Stimulated activated effector memory CD8-positive, alpha-beta T cell treated with anti-CD3 and anti-CD28 coated beads, Interleukin-12 subunit alpha, Interleukin-12 subunit beta, amount 100 ng/mL, for 72 hours (primary cell): ENCODE measurements at regions not wholly inside any gene's neighbourhood (a gene's known extent, or its start where the extent isn't known, plus 50 kb on each side); places are given as distances from the start of the nearest gene placed in this dataset.
A peak's percentile ranks its signal among the peaks of the same experiment; 100 is the strongest.
"Not testable (repeated sequence)": the region's sequence is repeated elsewhere in the genome, so short reads cannot be mapped to it uniquely, and the experiment has no call there.

Experiments
- ATAC-seq: fragments of 150-1000 bp; cut with Tn5 transposase; 2 replicates; pipeline ENCODE4 v1.10.0; 2021
- DNase-seq, 2 donors: peaks; one replicate each; pipeline ENCODE4 v3.0.0; 2021 to 2022; ENCODE audit warnings: low spot score in 2 of 2
- H3K27ac Mint-ChIP-seq: one replicate; pipeline ENCODE4 v1.8.0; 2022; ENCODE audit warnings: mild to moderate bottlenecking, mixed read lengths
- H3K36me3 Mint-ChIP-seq: one replicate; pipeline ENCODE4 v1.8.0; 2022; ENCODE audit warnings: mild to moderate bottlenecking, mixed read lengths
- H3K4me1 Mint-ChIP-seq: one replicate; pipeline ENCODE4 v1.8.0; 2022; ENCODE audit warnings: mixed read lengths
- H3K4me3 Mint-ChIP-seq: one replicate; pipeline ENCODE4 v1.8.0; 2022; ENCODE audit warnings: mild to moderate bottlenecking, mixed read lengths
- H3K9me3 Mint-ChIP-seq: one replicate; pipeline ENCODE4 v1.8.0; 2022; ENCODE audit warnings: mixed read lengths

- ATAC-seq = no peak
- peaks cover 35% of the 10 kb centered on the region for H3K36me3 Mint-ChIP-seq
- peaks cover 46% of the 10 kb centered on the region for H3K4me1 Mint-ChIP-seq
- H3K27ac Mint-ChIP-seq = peak overlapping the region; percentile 12
- no peaks in the 10 kb centered on the region for H3K9me3 Mint-ChIP-seq
- H3K4me3 Mint-ChIP-seq = no peak overlapping the region
- no peak for DNase-seq
Observed at GRCh38 chr21:33968995-33969348, 53.4 kb upstream of the ATP5PO start.

- ATAC-seq (peak; percentile 64), DNase-seq (no peak)
- H3K27ac Mint-ChIP-seq = peak overlapping the region; percentile 12
- no peaks in the 10 kb centered on the region for H3K9me3 Mint-ChIP-seq
- H3K4me1 Mint-ChIP-seq = peaks cover 52% of the 10 kb centered on the region
- no peak overlapping the region for H3K4me3 Mint-ChIP-seq
- H3K36me3 Mint-ChIP-seq = peaks cover 35% of the 10 kb centered on the region
Observed at GRCh38 chr21:33968080-33968994, 52.7 kb upstream of the ATP5PO start.

DNA sequence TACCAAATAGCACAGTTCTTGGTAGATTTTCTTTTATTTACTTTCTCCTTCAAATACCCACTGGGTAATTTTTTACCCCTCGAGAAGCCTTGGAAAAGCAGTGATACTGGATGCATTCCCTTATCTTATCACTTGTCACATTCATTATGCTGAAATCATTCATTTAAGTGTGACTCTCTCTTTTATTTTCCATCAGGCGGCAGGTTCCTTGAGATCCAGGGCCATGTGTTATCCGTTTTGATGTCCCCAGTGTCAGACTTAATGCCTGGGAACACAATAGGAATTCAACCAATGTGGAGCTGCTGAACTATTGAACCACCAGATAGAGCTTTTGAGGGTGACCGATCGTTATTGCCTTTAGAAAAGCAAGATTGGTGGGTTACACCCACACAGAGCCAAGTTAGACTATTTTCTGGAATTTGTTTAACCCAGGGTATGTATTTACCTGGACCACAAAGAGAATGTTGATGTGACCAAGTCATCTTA is 51.5 kb upstream of the ATP5PO start:
- no peak overlapping the region for H3K4me3 Mint-ChIP-seq
- no peaks in the 10 kb centered on the region for H3K9me3 Mint-ChIP-seq
- H3K4me1 Mint-ChIP-seq = peaks cover 57% of the 10 kb centered on the region
- DNase-seq (no peak), ATAC-seq (no peak)
- peak overlapping the region; percentile 83 for H3K27ac Mint-ChIP-seq
- H3K36me3 Mint-ChIP-seq = peaks cover 35% of the 10 kb centered on the region

GRCh38 chr21:33966324-33966949 is 50.8 kb upstream of the ATP5PO start:
- Mint-ChIP-seq H3K36me3 (peaks cover 29% of the 10 kb centered on the region), H3K4me3 (no peak overlapping the region), H3K4me1 (peaks cover 54% of the 10 kb centered on the region), H3K27ac (no peak overlapping the region), H3K9me3 (no peaks in the 10 kb centered on the region)
- no peak for DNase-seq
- ATAC-seq = no peak

GRCh38 chr21:33965662-33966061 is 50.1 kb upstream of the ATP5PO start:
- DNase-seq, H3K4me3 Mint-ChIP-seq, ATAC-seq, H3K9me3 Mint-ChIP-seq, H3K27ac Mint-ChIP-seq: not testable (repeated sequence)
- peaks cover 52% of the 10 kb centered on the region for H3K4me1 Mint-ChIP-seq
- peaks cover 21% of the 10 kb centered on the region for H3K36me3 Mint-ChIP-seq
